ENCODE measurements at regions not wholly inside any gene's neighbourhood (a gene's known extent, or its start where the extent isn't known, plus 50 kb on each side); places are given as distances from the start of the nearest gene placed in this dataset.

GRCh38 chr2:22821458-22821857 lies 563.5 kb upstream of the KLHL29 start:
- no peaks in the 10 kb centered on the region for H3K27me3 ChIP-seq
- Mint-ChIP-seq H3K4me3 (no peak overlapping the region), H3K9me3 (no peaks in the 10 kb centered on the region), H3K36me3 (no peaks in the 10 kb centered on the region), H3K27me3 (ENCODE audit: insufficient read depth, low read depth) (no peaks in the 10 kb centered on the region), H3K4me1 (no peaks in the 10 kb centered on the region), H3K27ac (no peak overlapping the region)
- H3K4me1 ChIP-seq: no peaks in the 10 kb centered on the region
- no peak overlapping the region for H3K4me2 ChIP-seq
- no peaks in the 10 kb centered on the region for H3K79me2 ChIP-seq (ENCODE audit: low read depth)
- no peaks in the 10 kb centered on the region for H4K20me1 ChIP-seq (ENCODE audit: low read depth)
- no peak overlapping the region for H2AFZ ChIP-seq (replicated peaks)
- no peaks in the 10 kb centered on the region for H3K9me3 ChIP-seq (ENCODE audit: low read depth)
- H3K27ac ChIP-seq: no peak overlapping the region
- no peaks in the 10 kb centered on the region for H3F3A ChIP-seq (ENCODE audit: low read depth)
- H3K36me3 ChIP-seq: no peaks in the 10 kb centered on the region
- H3K9ac ChIP-seq: no peak overlapping the region
- no peak for DNase-seq (ENCODE audit: low spot score)
- TF ChIP-seq EZH2phosphoT487 (IDR thresholded peaks at IDR 0.05) (no peak), EZH2 (IDR thresholded peaks at IDR 0.05) (no peak), CTCF (IDR thresholded peaks at IDR 0.05) (no peak)
- H3K4me3 ChIP-seq: no peak overlapping the region

GRCh38 chr2:22822835-22823234 lies 562.1 kb upstream of the KLHL29 start:
- Histone ChIP-seq H3K4me3 (no peak overlapping the region), H3K4me1 (no peaks in the 10 kb centered on the region), H3K79me2 (ENCODE audit: low read depth) (no peaks in the 10 kb centered on the region), H3K4me2 (no peak overlapping the region), H2AFZ (replicated peaks) (no peak overlapping the region), H3F3A (ENCODE audit: low read depth) (no peaks in the 10 kb centered on the region), H3K9me3 (ENCODE audit: low read depth) (no peaks in the 10 kb centered on the region), H3K27ac (no peak overlapping the region), H3K36me3 (no peaks in the 10 kb centered on the region), H3K9ac (peak overlapping the region; percentile 4), H3K27me3 (no peaks in the 10 kb centered on the region), H4K20me1 (ENCODE audit: low read depth) (no peaks in the 10 kb centered on the region)
- Mint-ChIP-seq H3K9me3 (no peaks in the 10 kb centered on the region), H3K27ac (no peak overlapping the region), H3K4me1 (no peaks in the 10 kb centered on the region), H3K4me3 (no peak overlapping the region), H3K36me3 (no peaks in the 10 kb centered on the region), H3K27me3 (ENCODE audit: insufficient read depth, low read depth) (no peaks in the 10 kb centered on the region)
- DNase-seq (ENCODE audit: low spot score): no peak
- TF ChIP-seq EZH2phosphoT487 (IDR thresholded peaks at IDR 0.05): no peak
- no peak for TF ChIP-seq EZH2 (IDR thresholded peaks at IDR 0.05)
- TF ChIP-seq CTCF (IDR thresholded peaks at IDR 0.05): no peak

- DNase-seq (ENCODE audit: low spot score): no peak
- Mint-ChIP-seq H3K4me3 (no peak overlapping the region), H3K36me3 (no peaks in the 10 kb centered on the region), H3K4me1 (no peaks in the 10 kb centered on the region), H3K27ac (no peak overlapping the region), H3K9me3 (no peaks in the 10 kb centered on the region), H3K27me3 (ENCODE audit: insufficient read depth, low read depth) (peaks cover 2% of the 10 kb centered on the region)
- Histone ChIP-seq H3F3A (ENCODE audit: low read depth) (no peaks in the 10 kb centered on the region), H4K20me1 (ENCODE audit: low read depth) (no peaks in the 10 kb centered on the region), H3K27me3 (no peaks in the 10 kb centered on the region), H3K4me1 (no peaks in the 10 kb centered on the region), H3K79me2 (ENCODE audit: low read depth) (no peaks in the 10 kb centered on the region), H3K4me2 (no peak overlapping the region), H2AFZ (replicated peaks) (no peak overlapping the region), H3K9me3 (ENCODE audit: low read depth) (no peaks in the 10 kb centered on the region), H3K9ac (no peak overlapping the region), H3K27ac (no peak overlapping the region), H3K4me3 (no peak overlapping the region), H3K36me3 (no peaks in the 10 kb centered on the region)
- TF ChIP-seq CTCF (IDR thresholded peaks at IDR 0.05): no peak
- TF ChIP-seq EZH2phosphoT487 (IDR thresholded peaks at IDR 0.05): no peak
Measured at GRCh38 chr2:22824618-22825017, 560.4 kb upstream of the KLHL29 start.

- Histone ChIP-seq H3K4me2 (no peak overlapping the region), H4K20me1 (ENCODE audit: low read depth) (no peaks in the 10 kb centered on the region), H3K4me1 (no peaks in the 10 kb centered on the region), H3K9ac (no peak overlapping the region), H3K9me3 (ENCODE audit: low read depth) (no peaks in the 10 kb centered on the region), H3K36me3 (no peaks in the 10 kb centered on the region), H3K27me3 (no peaks in the 10 kb centered on the region), H3F3A (ENCODE audit: low read depth) (no peaks in the 10 kb centered on the region), H3K27ac (no peak overlapping the region), H2AFZ (replicated peaks) (no peak overlapping the region), H3K4me3 (no peak overlapping the region), H3K79me2 (ENCODE audit: low read depth) (no peaks in the 10 kb centered on the region)
- DNase-seq (ENCODE audit: low spot score): no peak
- peaks cover 2% of the 10 kb centered on the region for H3K27me3 Mint-ChIP-seq (ENCODE audit: insufficient read depth, low read depth)
- no peaks in the 10 kb centered on the region for H3K4me1 Mint-ChIP-seq
- H3K4me3 Mint-ChIP-seq: no peak overlapping the region
- peaks cover 2% of the 10 kb centered on the region for H3K9me3 Mint-ChIP-seq
- no peaks in the 10 kb centered on the region for H3K36me3 Mint-ChIP-seq
- TF ChIP-seq EZH2 (IDR thresholded peaks at IDR 0.05): no peak
- no peak for TF ChIP-seq CTCF (IDR thresholded peaks at IDR 0.05)
- TF ChIP-seq EZH2phosphoT487 (IDR thresholded peaks at IDR 0.05): no peak
- no peak overlapping the region for H3K27ac Mint-ChIP-seq
Measured at GRCh38 chr2:22826703-22827102, 558.3 kb upstream of the KLHL29 start.
